Ovary (tissue), 3 donors: ENCODE measurements at regions not wholly inside any gene's neighbourhood (a gene's known extent, or its start where the extent isn't known, plus 50 kb on each side); places are given as distances from the start of the nearest gene placed in this dataset.

Experiments
- CTCF ChIP-seq, 3 donors: fragments of 450-650 bp in 2 of 3; fragments of 200-600 bp in 1 of 3; IDR thresholded peaks; one replicate each; pipeline versions ENCODE4 v1.5.1 to v1.8.0; 2016 to 2022; ENCODE audit warnings: antibody characterized with exemption in 3 of 3, mild to moderate bottlenecking in 1 of 3
- EP300 ChIP-seq: sonication (generic); formaldehyde crosslinking; IDR thresholded peaks from one replicate; pipeline ENCODE4 v1.6.1; 2017; ENCODE audit warnings: antibody characterized with exemption
- donor health status: DM: no; HTN: no; CAD: no.

- TF ChIP-seq EP300, result no peak
- TF ChIP-seq CTCF (IDR thresholded peaks at IDR 0.05), result no peak
Observed at GRCh38 chr2:31729442-31730092, 148.8 kb upstream of the SRD5A2 start.
